ENCODE measurements at regions not wholly inside any gene's neighbourhood (a gene's known extent, or its start where the extent isn't known, plus 50 kb on each side); places are given as distances from the start of the nearest gene placed in this dataset.
"Not testable (repeated sequence)": the region's sequence is repeated elsewhere in the genome, so short reads cannot be mapped to it uniquely, and the experiment has no call there.

DNA sequence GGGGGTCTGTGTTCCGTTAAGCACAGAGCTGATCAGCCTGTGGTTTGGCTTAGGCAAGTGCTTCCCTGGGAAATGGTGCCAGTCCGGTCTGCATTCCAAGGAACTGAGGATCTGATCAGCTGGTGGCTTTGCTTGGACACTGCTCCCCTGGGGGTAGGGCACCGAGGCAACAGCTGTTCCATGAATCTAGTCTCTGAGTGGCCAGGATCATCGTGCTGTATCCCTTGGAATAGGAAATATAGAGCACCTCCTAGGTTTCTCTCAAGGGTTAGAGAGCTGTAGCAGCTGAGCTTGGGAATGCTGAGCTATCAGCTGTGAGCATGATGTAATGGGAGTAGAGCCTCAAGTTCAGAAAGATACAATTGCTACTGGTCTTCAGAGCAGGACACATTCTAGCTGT, 863.9 kb downstream of the RAPGEF2 start:
- 80 to 82% methylated on average over 4 of the region's 4 CpGs for WGBS, 2 donors
- Histone ChIP-seq H3K27me3 (no peaks in the 10 kb centered on the region), H3K4me3 (no peak overlapping the region), H3K4me1 (no peaks in the 10 kb centered on the region), H3K36me3 (no peaks in the 10 kb centered on the region), H3K27ac (no peak overlapping the region), H3K9me3 (no peaks in the 10 kb centered on the region)
- no peak for DNase-seq (ENCODE audit: low spot score in 2 of 2)
- TF ChIP-seq POLR2A (IDR thresholded peaks at IDR 0.05) (no peak), EP300 (IDR thresholded peaks at IDR 0.05) (no peak)
- TF ChIP-seq, protein P1, sequence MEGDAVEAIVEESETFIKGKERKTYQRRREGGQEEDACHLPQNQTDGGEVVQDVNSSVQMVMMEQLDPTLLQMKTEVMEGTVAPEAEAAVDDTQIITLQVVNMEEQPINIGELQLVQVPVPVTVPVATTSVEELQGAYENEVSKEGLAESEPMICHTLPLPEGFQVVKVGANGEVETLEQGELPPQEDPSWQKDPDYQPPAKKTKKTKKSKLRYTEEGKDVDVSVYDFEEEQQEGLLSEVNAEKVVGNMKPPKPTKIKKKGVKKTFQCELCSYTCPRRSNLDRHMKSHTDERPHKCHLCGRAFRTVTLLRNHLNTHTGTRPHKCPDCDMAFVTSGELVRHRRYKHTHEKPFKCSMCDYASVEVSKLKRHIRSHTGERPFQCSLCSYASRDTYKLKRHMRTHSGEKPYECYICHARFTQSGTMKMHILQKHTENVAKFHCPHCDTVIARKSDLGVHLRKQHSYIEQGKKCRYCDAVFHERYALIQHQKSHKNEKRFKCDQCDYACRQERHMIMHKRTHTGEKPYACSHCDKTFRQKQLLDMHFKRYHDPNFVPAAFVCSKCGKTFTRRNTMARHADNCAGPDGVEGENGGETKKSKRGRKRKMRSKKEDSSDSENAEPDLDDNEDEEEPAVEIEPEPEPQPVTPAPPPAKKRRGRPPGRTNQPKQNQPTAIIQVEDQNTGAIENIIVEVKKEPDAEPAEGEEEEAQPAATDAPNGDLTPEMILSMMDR (IDR thresholded peaks at IDR 0.05): no peak

GRCh38 chr4:159976871-159977482, 874.1 kb downstream of the RAPGEF2 start:
- not testable (repeated sequence) for H3K27ac ChIP-seq; H3K4me1 ChIP-seq; H3K4me3 ChIP-seq; H3K27me3 ChIP-seq; H3K36me3 ChIP-seq; H3K9me3 ChIP-seq; DNase-seq (ENCODE audit: low spot score in 2 of 2)
- WGBS, 2 donors: 49 to 54% methylated on average over 6 of the region's 6 CpGs

DNA sequence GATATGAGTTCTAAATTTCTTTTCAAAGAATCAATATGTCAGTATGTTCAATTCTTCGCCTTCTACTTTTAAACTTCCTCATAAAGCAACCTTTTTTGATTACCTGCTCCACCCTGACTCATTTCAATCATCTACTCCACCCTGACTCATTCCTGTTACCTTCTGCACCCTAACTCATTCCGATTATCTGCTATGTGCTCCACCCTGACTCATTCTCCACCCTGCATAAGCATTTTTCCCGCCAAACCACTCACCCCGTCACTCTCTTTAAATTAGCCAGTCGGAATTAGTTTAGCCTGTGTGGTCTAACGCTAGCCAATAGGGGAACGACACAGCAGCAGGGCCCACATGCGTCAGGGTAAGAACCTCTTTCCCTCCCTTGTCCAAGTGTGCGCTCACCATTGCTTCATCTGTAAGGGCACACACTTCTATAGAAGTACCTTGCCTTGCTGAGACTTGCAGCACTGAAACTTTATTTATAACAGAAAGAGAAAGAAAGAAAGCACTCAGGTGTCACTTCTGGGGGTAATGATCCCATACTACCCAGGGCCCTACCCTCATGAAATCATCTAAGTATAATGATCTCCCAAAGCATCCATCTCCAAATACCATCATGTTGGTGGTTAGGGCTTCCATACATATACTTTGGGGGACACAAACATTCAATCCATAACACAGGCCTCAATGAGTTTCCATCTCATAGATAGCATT, 875.2 kb downstream of the RAPGEF2 start:
- TF ChIP-seq, protein P1 (IDR thresholded peaks at IDR 0.05): no peak
- TF ChIP-seq EP300 (IDR thresholded peaks at IDR 0.05) (no peak), POLR2A (IDR thresholded peaks at IDR 0.05) (no peak)
- no peaks in the 10 kb centered on the region for H3K4me1 ChIP-seq
- no peaks in the 10 kb centered on the region for H3K27me3 ChIP-seq
- no peaks in the 10 kb centered on the region for H3K9me3 ChIP-seq
- no peaks in the 10 kb centered on the region for H3K36me3 ChIP-seq
- 90 to 93% methylated on average over 9 of the region's 9 CpGs for WGBS, 2 donors
- DNase-seq (ENCODE audit: low spot score in 2 of 2): no peak
- no peak overlapping the region for H3K4me3 ChIP-seq
- H3K27ac ChIP-seq: no peak overlapping the region

GRCh38 chr4:159979351-159979750, 876.5 kb downstream of the RAPGEF2 start:
- WGBS, 2 donors: 74 to 86% methylated on average over 1 of the region's 1 CpG
- H3K9me3 ChIP-seq: no peaks in the 10 kb centered on the region
- no peak overlapping the region for H3K4me3 ChIP-seq
- no peaks in the 10 kb centered on the region for H3K36me3 ChIP-seq
- H3K4me1 ChIP-seq: no peaks in the 10 kb centered on the region
- no peak for DNase-seq (ENCODE audit: low spot score in 2 of 2)
- H3K27me3 ChIP-seq: no peaks in the 10 kb centered on the region
- no peak for TF ChIP-seq EP300 (IDR thresholded peaks at IDR 0.05)
- TF ChIP-seq, protein P1 (IDR thresholded peaks at IDR 0.05): no peak
- no peak for TF ChIP-seq POLR2A (IDR thresholded peaks at IDR 0.05)
- H3K27ac ChIP-seq: no peak overlapping the region

DNA sequence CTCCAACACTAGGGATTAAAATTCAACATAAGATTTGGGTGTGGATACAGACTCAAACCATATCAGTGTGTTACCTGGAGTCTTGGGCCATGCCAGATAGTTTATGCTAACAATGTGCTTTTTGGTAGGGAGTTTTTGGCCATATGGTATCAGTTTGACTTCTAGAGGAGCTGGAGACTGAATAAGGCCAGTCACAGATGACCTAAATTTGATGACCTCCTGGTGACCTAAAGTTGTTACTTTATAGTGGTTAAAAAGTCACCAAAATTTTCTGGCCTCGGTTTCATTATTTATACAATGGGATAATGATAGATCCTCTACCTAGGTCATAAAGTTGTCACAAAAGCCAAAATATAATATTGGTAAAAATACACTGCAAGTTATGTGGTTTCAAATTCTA, 877.1 kb downstream of the RAPGEF2 start:
- 66 to 69% methylated on average over 1 of the region's 1 CpG for WGBS, 2 donors
- TF ChIP-seq, protein P1 (IDR thresholded peaks at IDR 0.05): no peak
- TF ChIP-seq EP300 (IDR thresholded peaks at IDR 0.05): no peak
- no peak for TF ChIP-seq POLR2A (IDR thresholded peaks at IDR 0.05)
- H3K27me3 ChIP-seq: no peaks in the 10 kb centered on the region
- no peak overlapping the region for H3K27ac ChIP-seq
- DNase-seq (ENCODE audit: low spot score in 2 of 2): no peak
- no peaks in the 10 kb centered on the region for H3K9me3 ChIP-seq
- no peaks in the 10 kb centered on the region for H3K4me1 ChIP-seq
- H3K4me3 ChIP-seq: no peak overlapping the region
- no peaks in the 10 kb centered on the region for H3K36me3 ChIP-seq
